LNCaP clone FGC (cell line): ENCODE measurements at regions not wholly inside any gene's neighbourhood (a gene's known extent, or its start where the extent isn't known, plus 50 kb on each side); places are given as distances from the start of the nearest gene placed in this dataset.

ENCODE experiments used
- DNase-seq: peaks from one replicate; pipeline ENCODE4 v3.0.0-alpha.2; 2011; ENCODE audit warnings: low read depth
- H3K4me3 ChIP-seq: 2 replicates; pipeline ENCODE4 v1.5.1; 2011; ENCODE audit warnings: mild to moderate bottlenecking, low read depth, low read length, control low read depth
- CTCF ChIP-seq: IDR thresholded peaks from 2 replicates; pipeline ENCODE4 v1.5.1; 2012; ENCODE audit warnings: mild to moderate bottlenecking; ENCODE audit not compliant: control insufficient read depth, insufficient read depth; ENCODE audit errors: extremely low read depth

- no peak for TF ChIP-seq CTCF
- no peak overlapping the region for H3K4me3 ChIP-seq
- DNase-seq: no peak
Observed at GRCh38 chr21:20617130-20617529, 381.1 kb upstream of the NCAM2 start.

GRCh38 chr21:20618878-20619277 lies 379.3 kb upstream of the NCAM2 start:
- no peak overlapping the region for H3K4me3 ChIP-seq
- no peak for DNase-seq
- TF ChIP-seq CTCF: no peak

GRCh38 chr21:20627594-20627993 lies 370.6 kb upstream of the NCAM2 start:
- no peak for TF ChIP-seq CTCF
- no peak for DNase-seq
- no peak overlapping the region for H3K4me3 ChIP-seq

- TF ChIP-seq CTCF: no peak
- no peak overlapping the region for H3K4me3 ChIP-seq
- DNase-seq: no peak
Observed at GRCh38 chr21:20631633-20632032, 366.6 kb upstream of the NCAM2 start.

- DNase-seq: no peak
- no peak overlapping the region for H3K4me3 ChIP-seq
- no peak for TF ChIP-seq CTCF
Observed at GRCh38 chr21:20639026-20639425, 359.2 kb upstream of the NCAM2 start.

- DNase-seq: no peak
- no peak overlapping the region for H3K4me3 ChIP-seq
- no peak for TF ChIP-seq CTCF
Observed at GRCh38 chr21:20641241-20641640, 357.0 kb upstream of the NCAM2 start.

- no peak overlapping the region for H3K4me3 ChIP-seq
- TF ChIP-seq CTCF: no peak
- DNase-seq: no peak
Observed at GRCh38 chr21:20642681-20643080, 355.5 kb upstream of the NCAM2 start.
